Hematopoietic multipotent progenitor cell treated with erythropoietin and hydrocortisone succinate and interleukin-3 and kit ligand, for 6 days (in vitro differentiated cells): ENCODE measurements at regions not wholly inside any gene's neighbourhood (a gene's known extent, or its start where the extent isn't known, plus 50 kb on each side); places are given as distances from the start of the nearest gene placed in this dataset.

Source experiments
- DNase-seq: peaks from one replicate; pipeline ENCODE4 v3.0.0-alpha.2; 2015

DNA sequence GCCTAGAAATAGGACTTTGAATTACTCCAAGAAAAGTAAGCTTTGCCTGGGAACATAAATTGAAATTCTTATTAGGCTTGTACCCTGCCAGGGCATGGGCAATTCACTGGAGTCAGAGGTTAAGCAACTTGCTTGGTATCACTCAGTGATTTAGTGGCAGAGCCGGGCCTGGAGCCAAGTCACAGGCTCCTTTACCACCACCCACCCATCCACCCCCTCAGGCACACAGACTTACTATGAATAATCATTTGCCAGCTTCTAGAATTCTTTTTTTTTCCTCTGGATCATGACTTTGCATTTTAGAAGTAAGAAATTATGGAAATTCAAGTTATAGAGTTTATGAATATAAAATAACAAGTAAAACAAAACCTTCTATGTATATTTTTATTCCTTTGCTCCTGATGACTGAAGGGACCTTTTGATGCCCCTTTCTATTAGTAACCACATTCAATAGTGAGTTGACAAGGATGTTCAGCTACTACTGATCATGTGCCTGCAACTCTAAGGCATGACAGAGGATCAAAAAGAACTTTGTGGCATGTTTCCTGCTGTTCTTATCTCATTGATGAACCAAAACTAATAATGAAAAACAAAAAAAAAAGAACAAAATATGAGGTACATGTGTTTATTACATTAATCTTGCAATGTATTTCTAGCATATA is 614.7 kb downstream of the TLR4 start:
- DNase-seq = no peak

DNA sequence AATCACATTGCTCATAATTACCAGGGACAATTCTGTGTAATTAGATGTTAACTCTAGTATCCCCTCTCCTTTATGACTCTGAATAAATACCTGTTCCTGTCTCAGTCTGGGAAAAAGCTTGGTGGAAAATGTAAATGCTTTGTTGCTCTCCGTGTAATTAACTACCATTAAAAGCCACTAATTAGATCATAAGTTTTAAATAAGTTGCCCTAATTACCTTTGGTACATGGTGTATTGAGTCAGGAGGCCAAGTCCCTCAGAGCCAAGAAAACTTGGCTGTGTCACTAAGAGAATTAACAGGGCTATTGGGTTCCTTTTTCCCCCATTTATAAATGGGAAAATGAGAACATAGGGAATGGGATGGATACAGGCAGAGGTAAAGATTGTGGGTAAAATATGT is 617.6 kb downstream of the TLR4 start:
- DNase-seq = no peak

DNA sequence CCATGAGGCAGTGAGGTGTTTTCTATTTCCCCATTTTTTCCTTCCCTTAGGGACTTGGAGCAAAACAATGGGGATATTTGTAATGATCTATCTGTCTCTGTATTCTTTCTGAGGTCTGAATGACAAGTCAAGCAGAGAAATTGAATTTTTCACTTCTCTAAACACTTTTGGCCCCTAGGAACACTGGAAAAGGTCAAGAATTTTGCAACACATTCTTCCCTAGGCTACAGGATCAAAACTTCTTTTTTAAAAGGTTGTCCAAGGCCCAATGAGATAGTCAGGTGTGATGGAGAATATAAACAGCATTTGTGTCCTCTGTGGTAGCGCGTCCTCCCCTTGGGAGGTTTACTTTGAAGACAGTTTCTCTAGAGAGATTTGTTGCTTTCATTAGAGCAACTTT is 620.5 kb downstream of the TLR4 start:
- no peak for DNase-seq

DNA sequence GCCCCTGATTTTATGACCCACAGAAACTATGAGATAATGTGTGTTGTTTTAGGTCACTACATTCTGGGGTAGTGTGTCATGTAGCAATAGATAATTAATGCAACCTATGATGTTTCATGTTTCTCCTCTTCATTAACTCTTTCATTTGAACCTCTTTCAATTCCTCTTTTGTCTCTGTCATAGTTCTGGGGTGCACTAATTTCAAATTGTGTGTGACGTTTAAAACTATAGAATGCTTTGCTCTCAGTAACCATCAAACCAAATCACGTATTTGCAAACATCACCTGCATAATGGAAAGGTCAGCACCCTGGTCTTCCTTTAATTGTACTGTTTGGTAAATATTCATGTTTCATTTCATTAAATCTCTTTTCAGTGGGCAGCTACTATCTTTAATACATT is 621.6 kb downstream of the TLR4 start:
- no peak for DNase-seq

DNA sequence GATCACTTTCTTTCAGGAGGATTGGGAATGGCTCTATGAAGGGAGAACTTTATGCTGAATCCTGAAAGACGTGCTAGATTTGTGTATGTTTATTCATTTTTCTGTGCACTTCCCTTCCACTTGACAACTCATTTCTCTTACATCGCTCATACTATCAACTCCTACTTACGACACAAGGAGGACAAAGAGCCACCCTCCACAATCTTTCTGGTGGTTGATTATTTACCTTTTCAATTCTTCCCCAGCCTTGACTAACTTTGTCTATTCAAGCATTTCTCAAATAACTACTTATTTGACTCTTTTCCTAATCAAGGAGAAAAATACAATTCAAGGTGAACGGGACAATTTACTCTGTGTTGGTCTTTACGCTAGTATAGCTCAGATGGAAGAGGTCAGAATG is 622.1 kb downstream of the TLR4 start:
- no peak for DNase-seq

DNA sequence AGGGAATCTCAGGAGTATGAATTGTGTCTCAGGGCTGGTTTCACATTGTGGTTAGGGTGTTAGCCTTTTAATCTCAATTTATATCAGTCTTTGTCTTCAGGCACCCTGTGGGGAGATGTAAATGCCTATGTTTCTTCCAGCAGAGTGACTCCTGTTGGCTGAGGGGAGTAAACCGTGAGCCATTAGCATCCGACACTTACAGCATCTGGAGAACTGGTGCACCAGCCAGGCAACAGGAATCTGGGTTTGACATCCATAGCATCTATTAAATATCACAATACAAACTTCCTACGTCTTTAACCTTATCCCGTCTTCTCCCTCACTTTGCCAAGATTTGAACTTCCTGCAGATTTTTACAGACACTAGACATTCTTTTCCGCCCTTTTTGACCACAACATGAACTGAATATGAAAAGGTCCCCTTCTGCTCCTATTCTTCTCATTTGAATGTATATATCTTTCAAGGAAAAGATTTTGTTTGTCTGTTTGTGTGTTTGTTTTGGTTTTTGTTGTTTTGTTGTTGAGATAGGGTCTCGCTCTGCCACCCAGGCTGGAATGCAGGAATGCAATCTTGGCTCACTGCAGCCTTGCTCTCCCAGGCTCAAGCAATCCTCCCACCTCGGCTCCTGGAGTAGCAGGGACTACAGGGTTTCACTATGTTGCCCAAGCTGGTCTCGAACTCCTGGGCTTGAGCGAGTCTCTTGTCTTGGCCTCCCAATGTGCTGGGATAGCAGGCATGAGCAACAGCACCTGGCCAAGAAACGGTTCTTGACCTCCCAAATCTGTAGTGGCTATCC is 626.2 kb downstream of the TLR4 start:
- DNase-seq = no peak

DNA sequence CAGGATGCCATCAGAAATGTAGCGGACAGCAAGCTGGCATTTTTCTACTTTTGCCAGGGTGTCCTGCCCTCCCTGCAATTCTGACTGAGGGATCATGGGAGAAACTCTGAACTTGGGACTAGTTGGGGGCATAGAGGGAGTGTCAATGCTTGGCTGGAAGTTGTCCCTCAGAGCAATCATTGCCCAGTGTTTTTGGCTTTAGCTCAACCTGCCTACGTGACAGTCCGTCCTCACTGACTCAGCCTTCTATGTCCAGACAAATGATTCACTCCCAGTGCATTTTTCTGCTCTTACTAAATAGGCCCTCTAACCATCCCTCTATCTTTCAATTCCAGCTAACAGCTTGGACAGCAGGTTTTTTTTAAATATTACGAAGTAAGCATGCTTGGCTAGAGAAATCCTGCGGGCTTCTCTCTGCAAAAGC is 627.4 kb downstream of the TLR4 start:
- no peak for DNase-seq

DNA sequence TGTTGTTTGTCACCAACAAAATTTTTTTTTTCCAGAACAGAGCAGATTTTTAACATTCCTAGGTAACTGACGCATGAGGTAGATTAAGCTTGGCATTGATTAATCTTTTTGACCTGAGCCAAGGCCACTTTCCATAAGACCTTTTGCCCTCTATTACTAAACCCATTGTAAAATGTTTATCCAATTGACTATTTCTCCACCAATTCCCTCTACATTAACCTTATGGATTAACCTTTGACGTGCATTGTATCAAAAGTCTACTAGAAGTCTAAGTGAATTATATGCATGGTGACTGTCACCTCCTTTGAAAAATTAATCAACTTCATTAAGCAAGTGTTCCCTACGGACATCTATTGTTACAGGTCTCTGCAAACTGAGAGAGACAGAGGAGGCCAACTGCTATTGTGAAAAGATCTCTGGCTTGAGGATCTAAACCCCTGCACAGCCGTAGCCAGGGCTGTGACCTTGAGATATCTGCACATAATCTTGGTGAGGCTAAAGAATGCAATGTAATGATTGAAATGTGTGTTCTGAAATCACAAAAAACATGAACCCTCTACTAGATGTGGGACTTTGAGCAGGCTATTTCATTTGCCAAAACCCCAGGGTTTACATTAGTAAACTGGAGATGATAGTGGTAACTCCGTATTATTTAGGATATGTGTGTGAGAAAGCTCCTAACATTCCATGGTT is 632.2 kb downstream of the TLR4 start:
- DNase-seq = no peak

DNA sequence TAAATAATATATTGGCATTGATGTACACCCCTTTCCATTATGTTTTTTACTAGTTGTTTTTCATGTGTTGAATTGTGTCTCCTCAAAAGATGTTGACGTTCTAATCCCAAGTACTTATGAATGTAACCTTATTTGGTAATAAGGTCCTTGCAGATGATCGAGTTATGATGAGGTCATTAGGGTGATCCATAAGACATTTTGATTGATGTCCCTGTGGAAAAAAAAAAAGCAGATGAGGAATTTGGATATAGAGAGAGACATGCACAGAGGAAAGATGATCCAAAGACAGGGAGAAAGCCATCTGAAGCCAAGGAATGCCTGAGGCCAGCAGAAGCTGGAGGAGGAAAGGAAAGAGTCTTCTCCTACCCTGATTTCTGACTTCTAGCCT is 632.7 kb downstream of the TLR4 start:
- no peak for DNase-seq

DNA sequence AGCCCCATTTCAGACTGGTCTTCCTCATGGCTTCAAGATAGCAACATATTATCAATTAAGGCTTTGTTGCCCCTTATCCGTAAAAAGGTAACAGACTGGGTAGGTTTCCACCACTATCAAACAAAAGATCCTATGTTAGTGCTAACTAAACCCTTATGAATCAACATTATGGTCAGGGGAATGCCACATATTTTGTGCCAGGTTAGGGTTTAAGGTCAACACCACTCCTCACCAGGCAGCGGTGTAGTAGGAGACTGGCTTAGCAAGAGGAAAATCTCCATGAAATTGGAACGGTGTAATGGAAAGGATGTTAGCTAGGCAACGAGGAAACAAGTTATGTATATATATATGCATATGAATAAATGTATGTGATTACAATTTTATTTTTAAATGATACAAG is 655.8 kb downstream of the TLR4 start:
- no peak for DNase-seq

DNA sequence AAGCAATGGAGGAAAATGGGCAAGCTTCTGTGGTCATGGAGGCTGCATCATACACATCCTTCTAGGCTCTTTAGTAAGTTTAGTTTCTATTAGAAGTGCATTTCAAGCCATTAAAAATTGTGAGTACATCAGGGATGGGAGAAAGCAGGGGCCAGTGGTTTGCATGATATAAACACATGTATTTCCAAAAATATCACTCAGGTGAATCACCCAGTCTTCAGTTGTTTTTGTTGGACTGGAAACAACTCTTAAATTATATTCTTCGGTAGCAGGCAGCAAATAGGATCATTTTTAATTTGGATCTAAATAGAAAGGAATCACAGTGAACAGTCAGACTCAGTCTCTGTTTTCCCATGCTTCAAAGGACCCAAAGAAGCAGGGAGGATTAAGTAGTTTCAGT is 657.9 kb downstream of the TLR4 start:
- DNase-seq = no peak

DNA sequence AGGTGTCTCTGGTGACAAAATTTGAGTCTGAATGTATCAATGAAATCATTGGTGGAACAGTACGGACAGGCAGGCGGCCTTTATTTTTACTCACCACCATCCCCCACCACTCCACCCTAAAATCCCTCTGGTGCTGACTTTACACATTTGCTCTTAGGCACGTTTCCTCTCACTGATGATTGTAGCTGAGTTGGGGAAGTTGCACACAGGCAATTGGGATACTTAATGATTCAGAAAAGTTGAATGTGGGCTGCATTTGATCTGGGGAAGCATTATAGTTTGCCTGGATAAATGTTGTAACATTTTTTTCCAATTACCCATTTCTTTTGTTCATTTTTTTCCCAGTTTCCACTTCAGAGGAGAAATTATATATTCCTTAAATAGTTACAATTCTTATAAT is 658.4 kb downstream of the TLR4 start:
- no peak for DNase-seq

DNA sequence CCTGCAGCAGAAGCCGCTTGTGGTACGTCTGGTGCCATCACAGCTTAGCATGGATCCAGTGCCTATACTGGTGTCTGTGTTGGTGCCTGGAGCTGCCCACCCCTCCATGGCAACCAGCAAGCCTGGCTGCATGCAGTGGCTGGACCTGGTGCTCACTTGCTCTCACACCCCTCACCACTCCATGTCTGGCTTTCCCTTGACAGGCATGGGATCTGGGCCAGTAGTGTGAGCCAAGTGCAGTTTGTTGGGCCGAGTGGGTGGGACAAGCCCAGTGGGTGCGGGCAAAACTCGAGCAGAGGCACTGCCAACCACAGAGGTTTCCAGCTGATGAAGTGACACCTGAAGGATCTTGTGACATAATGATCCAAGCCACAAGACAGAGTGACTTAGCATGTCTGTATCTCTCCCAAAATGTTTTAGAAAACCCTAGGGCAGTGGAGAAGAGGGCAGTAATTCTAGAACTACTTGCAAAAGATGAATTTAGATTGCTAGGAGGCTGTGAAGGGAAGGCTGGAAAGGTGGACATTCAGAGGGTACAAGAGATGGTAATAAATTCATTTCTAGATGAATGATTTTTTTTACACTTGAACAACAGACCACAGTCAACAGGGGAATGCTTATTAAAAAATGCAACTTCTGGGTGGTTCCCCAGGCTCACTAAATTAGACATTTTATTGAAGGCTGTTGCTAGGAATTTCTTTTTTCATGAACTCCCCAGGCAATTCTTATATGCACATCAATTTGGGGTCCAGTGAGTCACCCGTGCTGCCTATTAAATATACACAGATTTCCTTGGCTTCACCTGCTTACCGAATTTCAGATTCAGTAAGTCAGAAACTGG is 660.3 kb downstream of the TLR4 start:
- DNase-seq = no peak

DNA sequence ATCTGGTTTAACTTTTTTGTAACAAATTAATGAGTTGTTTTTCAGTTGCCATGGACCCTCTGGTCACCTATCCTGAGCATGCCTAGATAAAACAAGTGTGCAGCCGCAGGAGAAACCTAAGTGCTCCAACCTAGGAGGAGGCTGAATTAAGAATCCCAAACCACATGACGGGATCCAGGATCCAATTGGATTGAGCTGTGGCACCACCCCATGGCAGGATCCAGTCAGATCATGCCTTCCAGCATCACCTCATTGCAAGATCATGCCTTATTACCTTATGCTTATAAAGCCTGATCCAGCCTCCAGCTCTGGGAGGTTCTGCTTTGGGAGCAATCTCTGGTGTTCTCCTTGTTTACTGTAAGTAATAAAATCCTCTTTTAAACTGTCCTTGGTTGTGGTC is 662.0 kb downstream of the TLR4 start:
- DNase-seq = no peak

DNA sequence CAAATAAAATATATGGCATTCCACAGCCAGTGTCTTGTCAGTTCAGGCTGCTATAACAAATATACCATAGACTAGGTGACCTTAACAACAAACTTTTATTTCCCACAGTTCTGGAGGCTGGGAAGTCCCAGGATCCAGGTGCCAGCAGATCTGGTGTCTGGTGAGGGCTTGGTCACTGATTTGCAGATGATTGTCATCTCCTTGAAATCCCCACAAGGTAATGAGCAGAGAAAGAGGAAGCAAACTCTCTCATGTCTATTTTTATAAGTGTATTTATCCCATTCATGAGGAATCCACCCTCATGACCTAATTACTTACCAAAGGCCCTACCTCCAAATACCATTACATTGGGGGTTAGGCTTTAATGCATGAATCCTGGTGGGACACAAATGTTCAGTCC is 663.2 kb downstream of the TLR4 start:
- DNase-seq = no peak

DNA sequence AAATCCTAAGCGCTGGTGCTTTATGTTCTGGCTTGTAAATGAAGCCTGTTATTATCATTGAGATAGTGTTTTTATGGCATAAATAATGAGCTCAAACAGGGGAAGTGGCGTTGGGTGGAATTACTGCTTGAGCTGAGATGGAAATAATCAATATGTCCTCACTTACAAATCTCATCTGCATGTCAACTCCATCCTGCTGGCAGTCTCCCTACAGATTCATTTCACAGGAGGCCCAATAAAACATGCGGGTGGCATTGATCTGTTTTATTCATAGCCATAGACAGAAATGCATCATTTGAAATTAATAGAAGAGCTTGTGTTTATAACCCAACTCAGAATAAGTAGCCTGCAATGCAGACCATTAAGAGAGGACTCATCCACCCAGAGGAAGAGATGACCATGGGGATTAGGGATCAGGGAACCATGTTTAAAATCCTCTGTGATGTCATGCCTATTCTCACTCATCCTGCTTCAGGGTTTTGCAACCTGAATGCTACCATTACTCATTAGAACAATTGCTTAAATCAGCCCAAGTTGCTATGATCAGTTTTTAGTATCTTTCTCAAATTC is 680.4 kb downstream of the TLR4 start:
- DNase-seq = no peak

DNA sequence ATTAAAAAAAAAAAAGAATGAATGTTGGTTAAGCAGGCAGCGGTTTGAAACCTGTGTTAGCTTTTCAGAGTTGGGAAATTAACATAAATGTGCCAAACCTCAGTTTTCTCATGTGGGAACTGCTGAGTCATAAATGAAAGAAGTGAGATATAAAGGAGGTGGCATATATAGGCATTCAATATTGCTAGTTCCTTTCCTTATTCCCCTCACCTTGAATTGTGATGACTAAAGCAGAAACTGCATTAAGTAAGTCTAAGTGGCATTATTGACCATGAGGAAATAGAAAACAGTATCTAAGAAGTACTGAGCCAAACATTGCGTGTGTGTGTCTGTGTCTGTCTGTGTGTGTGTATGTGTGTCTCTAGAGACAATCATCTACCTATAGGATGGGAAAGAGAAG is 691.2 kb downstream of the TLR4 start:
- no peak for DNase-seq

DNA sequence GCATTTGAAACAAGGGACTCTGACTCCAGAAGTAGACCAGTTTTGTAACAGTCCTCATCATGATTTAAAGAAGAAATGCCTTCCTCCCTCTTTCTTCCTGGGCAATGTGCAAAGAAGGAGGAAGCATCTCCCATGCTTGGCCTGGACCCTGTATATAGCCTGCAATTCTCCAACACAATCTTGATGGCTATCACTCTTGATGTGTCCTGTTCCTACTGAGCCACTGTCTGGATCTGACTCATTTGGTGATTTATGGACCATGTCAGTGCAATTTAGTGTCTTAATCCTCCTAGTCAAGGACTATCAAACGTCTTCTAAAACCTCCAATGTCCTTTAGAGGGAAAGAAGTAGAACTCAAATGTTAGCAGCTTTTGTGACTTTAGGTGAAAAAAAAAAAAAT is 697.3 kb downstream of the TLR4 start:
- no peak for DNase-seq

DNA sequence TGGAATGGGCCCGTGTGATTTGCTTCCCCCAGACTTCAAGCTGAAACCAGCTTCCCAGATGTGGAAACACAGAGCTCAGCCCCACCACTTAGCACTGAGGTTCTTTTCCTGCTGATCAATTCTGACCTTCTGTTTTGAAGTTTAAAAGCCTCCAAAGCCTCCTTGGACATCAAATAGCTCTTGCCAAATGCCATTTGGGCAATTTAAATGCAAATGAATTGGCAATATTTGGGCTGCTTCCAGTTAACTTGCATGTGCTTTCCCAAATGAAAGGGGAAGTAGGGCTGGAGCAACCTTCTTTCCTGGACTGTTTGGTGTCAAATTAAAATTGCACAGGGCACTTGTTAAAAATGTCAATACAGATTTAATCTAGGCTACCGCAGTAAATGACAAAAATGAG is 710.5 kb downstream of the TLR4 start:
- DNase-seq = no peak

DNA sequence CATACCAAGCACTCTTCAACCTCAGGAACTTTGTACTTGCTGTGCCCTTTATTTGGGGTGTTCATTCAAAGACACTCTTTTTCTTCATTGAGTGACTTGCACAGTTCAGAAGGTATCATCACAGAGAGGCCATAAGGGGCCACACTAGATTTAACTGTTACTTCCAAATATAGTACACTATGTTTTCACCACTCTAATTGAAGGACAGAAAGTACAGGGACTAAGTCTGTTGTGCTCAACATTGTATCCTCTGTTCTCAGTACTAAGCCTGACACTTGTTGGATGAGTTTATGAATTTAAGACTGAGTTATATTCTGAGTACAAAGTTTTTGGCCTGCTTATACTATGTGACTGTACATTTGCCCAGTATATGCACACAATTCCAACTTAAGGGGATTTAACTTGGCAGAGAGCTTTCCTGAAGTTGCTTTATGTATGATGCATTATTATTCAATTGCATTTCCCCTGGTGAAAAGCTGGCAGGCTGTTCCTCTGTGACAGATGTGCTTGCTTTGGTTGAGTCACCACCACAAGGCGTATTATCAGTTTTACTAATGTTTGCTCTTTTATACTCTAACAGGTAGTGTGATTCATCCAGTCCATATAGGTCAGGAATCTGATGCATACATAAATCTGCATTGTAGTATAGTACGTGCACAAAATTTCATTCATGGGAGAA is 714.8 kb downstream of the TLR4 start:
- DNase-seq = no peak

DNA sequence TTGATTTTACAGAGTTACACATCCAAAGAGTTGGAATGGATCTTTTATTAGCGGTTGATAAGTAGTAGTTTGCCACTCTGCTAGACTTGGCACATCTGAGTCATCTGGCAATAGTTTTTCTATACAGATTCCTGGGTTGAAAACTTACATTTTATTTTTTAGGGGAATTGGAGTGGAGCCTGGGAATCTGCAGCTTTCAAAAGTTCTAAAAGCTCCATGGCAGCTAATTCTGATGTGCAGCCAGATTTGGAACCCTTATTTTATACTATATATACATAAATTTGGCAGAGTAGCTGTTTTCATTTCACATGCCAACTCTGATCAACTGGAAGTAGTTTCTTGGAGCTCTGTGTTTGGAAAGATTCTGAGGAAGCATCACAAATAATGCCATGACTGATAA is 715.5 kb downstream of the TLR4 start:
- DNase-seq = no peak

DNA sequence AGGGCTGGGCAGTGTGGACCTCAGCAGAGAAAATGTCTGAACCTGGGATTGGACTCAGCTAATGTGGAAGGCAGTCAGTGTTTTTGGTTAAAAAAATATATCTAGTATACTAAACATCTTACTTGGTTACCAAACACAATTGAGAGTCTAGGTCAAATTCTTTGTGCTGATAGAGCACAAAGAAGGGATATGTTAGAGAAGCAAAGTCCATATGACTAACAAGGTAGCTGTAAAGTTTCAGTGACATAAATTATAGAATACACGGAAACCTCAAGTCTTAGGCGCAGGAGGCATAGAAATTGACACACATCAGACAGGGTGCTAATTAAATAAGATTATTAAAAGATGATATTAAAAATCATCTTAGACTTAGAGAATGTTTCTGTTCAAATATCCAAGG is 718.3 kb downstream of the TLR4 start:
- no peak for DNase-seq
